ENCODE measurements at regions not wholly inside any gene's neighbourhood (a gene's known extent, or its start where the extent isn't known, plus 50 kb on each side); places are given as distances from the start of the nearest gene placed in this dataset.
"Not testable (repeated sequence)": the region's sequence is repeated elsewhere in the genome, so short reads cannot be mapped to it uniquely, and the experiment has no call there.

DNA sequence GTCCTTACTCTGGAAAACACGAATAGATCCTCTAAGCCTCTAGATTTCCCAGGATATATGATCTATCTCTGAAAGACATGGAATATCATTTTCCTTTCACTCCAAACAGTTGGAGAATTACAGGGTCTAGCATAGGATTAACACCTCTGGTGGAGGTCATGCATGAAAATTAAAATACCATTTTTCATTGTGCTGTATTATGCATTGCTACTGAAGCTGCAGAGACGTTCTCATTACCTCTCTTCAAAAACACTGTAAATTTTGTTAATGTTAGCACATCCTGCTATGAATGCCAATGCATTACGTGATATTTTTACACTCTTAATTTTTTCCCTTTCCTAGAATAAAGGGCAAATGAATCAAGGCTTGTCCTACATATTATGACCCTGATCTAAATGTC, 558.6 kb downstream of the TBC1D32 start:
- in situ Hi-C loops (cut with MboI; ENCODE audit: low pct_unique_long_range_greater_than_20kb, low sequenced_read_pairs, unreplicated experiment): no loop called here
- no peak for DNase-seq (ENCODE audit: low spot score)
- TF ChIP-seq CTCF (IDR thresholded peaks at IDR 0.05; ENCODE audit: extremely low read depth, insufficient read depth, missing control alignments): no peak

GRCh38 chr6:120774275-120774674, 560.0 kb downstream of the TBC1D32 start:
- DNase-seq (ENCODE audit: low spot score): no peak
- TF ChIP-seq CTCF (IDR thresholded peaks at IDR 0.05; ENCODE audit: extremely low read depth, insufficient read depth, missing control alignments): no peak
- in situ Hi-C loops (cut with MboI; ENCODE audit: low pct_unique_long_range_greater_than_20kb, low sequenced_read_pairs, unreplicated experiment): no loop called here

DNA sequence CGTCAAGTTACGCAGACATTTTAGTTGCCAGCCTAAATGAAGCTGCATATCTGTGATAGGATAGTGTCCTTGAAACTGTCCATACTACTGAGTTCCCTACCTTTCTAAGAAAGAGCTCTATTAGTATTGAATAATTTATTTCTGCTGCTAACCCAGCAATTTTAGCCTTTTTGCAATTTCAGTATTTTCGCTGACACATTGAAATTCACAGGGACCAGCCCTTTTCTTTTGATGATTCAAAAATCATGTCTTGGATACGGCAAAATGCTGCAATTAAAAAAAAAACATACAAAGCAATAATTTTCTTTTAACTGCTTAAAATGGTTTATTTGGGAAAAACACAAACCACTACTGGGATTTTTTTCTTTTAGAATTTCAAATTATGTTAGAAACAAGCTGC, 563.3 kb downstream of the TBC1D32 start:
- DNase-seq (ENCODE audit: low spot score): no peak
- no peak for TF ChIP-seq CTCF (IDR thresholded peaks at IDR 0.05; ENCODE audit: extremely low read depth, insufficient read depth, missing control alignments)
- in situ Hi-C loops (cut with MboI; ENCODE audit: low pct_unique_long_range_greater_than_20kb, low sequenced_read_pairs, unreplicated experiment): no loop called here

GRCh38 chr6:120764312-120764711, 570.0 kb downstream of the TBC1D32 start:
- in situ Hi-C loops (cut with MboI; ENCODE audit: low pct_unique_long_range_greater_than_20kb, low sequenced_read_pairs, unreplicated experiment): no loop called here
- no peak for DNase-seq (ENCODE audit: low spot score)
- TF ChIP-seq CTCF (IDR thresholded peaks at IDR 0.05; ENCODE audit: extremely low read depth, insufficient read depth, missing control alignments): no peak

DNA sequence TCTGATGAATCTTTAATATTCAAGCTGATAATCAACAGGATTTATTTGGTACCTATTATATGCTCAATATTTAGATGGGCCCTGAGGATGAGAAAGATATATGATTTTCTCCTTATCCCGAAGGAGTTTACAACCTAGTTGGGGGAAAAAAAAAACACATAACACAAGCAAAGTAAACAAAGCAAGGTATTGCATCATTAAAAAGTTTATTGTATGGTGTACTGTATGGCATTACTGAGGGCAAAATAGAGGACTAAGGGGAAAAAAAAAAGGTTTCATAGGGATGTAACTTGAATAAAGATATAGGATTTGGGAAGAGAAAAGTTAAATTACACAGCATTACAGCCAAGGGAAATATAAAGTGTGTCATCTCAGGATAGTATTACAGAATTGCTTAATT, 574.7 kb downstream of the TBC1D32 start:
- DNase-seq (ENCODE audit: low spot score): no peak
- no peak for TF ChIP-seq CTCF (IDR thresholded peaks at IDR 0.05; ENCODE audit: extremely low read depth, insufficient read depth, missing control alignments)
- in situ Hi-C loops (cut with MboI; ENCODE audit: low pct_unique_long_range_greater_than_20kb, low sequenced_read_pairs, unreplicated experiment): no loop called here

- DNase-seq (ENCODE audit: low spot score); in situ Hi-C loops (cut with MboI; ENCODE audit: low pct_unique_long_range_greater_than_20kb, low sequenced_read_pairs, unreplicated experiment): not testable (repeated sequence)
These were observed 585.7 kb downstream of the TBC1D32 start for GRCh38 chr6:120748574-120748973.

- no peak for TF ChIP-seq CTCF (IDR thresholded peaks at IDR 0.05; ENCODE audit: extremely low read depth, insufficient read depth, missing control alignments)
- DNase-seq (ENCODE audit: low spot score): no peak
- in situ Hi-C loops (cut with MboI; ENCODE audit: low pct_unique_long_range_greater_than_20kb, low sequenced_read_pairs, unreplicated experiment): no loop called here
These were observed 597.5 kb downstream of the TBC1D32 start for GRCh38 chr6:120736740-120737139.

All from GM13977 (cell line).